ENCODE measurements at regions not wholly inside any gene's neighbourhood (a gene's known extent, or its start where the extent isn't known, plus 50 kb on each side); places are given as distances from the start of the nearest gene placed in this dataset.

- no peak for DNase-seq
Observed at GRCh38 chr18:76679259-76679658, 143.1 kb upstream of the ZNF236 start.

- no peak for DNase-seq
Observed at GRCh38 chr18:76678248-76678647, 144.1 kb upstream of the ZNF236 start.

- DNase-seq: no peak
Observed at GRCh38 chr18:76674596-76674995, 147.8 kb upstream of the ZNF236 start.

GRCh38 chr18:76673281-76674185 lies 148.8 kb upstream of the ZNF236 start:
- no peak for DNase-seq

GRCh38 chr18:76672627-76673026 lies 149.7 kb upstream of the ZNF236 start:
- no peak for DNase-seq

GRCh38 chr18:76670564-76671288 lies 151.6 kb upstream of the ZNF236 start:
- DNase-seq: no peak

- DNase-seq: no peak
Observed at GRCh38 chr18:76668546-76668945, 153.8 kb upstream of the ZNF236 start.

- no peak for DNase-seq
Observed at GRCh38 chr18:76668119-76668518, 154.2 kb upstream of the ZNF236 start.

GRCh38 chr18:76667603-76668002 lies 154.8 kb upstream of the ZNF236 start:
- no peak for DNase-seq

- DNase-seq: no peak
Observed at GRCh38 chr18:76662626-76663025, 159.7 kb upstream of the ZNF236 start.

GRCh38 chr18:76660571-76661192 lies 161.7 kb upstream of the ZNF236 start:
- DNase-seq: no peak

- DNase-seq: no peak
Observed at GRCh38 chr18:76658627-76659026, 163.6 kb upstream of the ZNF516 start.

GRCh38 chr18:76657911-76658470 lies 162.9 kb upstream of the ZNF516 start:
- DNase-seq: no peak

- DNase-seq: no peak
Observed at GRCh38 chr18:76656925-76657827, 162.1 kb upstream of the ZNF516 start.

GRCh38 chr18:76654577-76654976 lies 159.5 kb upstream of the ZNF516 start:
- DNase-seq: no peak

- no peak for DNase-seq
Observed at GRCh38 chr18:76647322-76647721, 152.3 kb upstream of the ZNF516 start.

- no peak for DNase-seq
Observed at GRCh38 chr18:76644580-76644979, 149.5 kb upstream of the ZNF516 start.

GRCh38 chr18:76643996-76644395 lies 149.0 kb upstream of the ZNF516 start:
- no peak for DNase-seq

GRCh38 chr18:76643199-76643598 lies 148.2 kb upstream of the ZNF516 start:
- no peak for DNase-seq

GRCh38 chr18:76640438-76640837 lies 145.4 kb upstream of the ZNF516 start:
- no peak for DNase-seq

GRCh38 chr18:76634564-76634963 lies 139.5 kb upstream of the ZNF516 start:
- DNase-seq: no peak

- no peak for DNase-seq
Observed at GRCh38 chr18:76633588-76634269, 138.7 kb upstream of the ZNF516 start.
